H1 (cell line): ENCODE measurements at regions not wholly inside any gene's neighbourhood (a gene's known extent, or its start where the extent isn't known, plus 50 kb on each side); places are given as distances from the start of the nearest gene placed in this dataset.

Experiments
- EP300 ChIP-seq, 2 experiments: IDR thresholded peaks; 1 replicate in 1 of 2; 2 replicates in 1 of 2; pipeline ENCODE4 v1.6.1; 2011 to 2012; ENCODE audit warnings: low read depth in 2 of 2, low read length in 2 of 2, mild to moderate bottlenecking in 2 of 2, borderline replicate concordance in 1 of 2, inconsistent platforms in 1 of 2, moderate library complexity in 1 of 2
- MAFK ChIP-seq: IDR thresholded peaks from 2 replicates; pipeline ENCODE4 v1.6.1; 2012; ENCODE audit warnings: low read depth, mild to moderate bottlenecking, improper control_type of control experiment, low read length
- SIN3A ChIP-seq, 2 experiments: IDR thresholded peaks in 1 of 2; conservative IDR thresholded peaks in 1 of 2; 2 replicates each; pipeline ENCODE4 v1.6.1; 2011 to 2012; ENCODE audit warnings: low read length in 2 of 2, improper control_type of control experiment in 1 of 2, low read depth in 1 of 2, mild to moderate bottlenecking in 1 of 2

DNA sequence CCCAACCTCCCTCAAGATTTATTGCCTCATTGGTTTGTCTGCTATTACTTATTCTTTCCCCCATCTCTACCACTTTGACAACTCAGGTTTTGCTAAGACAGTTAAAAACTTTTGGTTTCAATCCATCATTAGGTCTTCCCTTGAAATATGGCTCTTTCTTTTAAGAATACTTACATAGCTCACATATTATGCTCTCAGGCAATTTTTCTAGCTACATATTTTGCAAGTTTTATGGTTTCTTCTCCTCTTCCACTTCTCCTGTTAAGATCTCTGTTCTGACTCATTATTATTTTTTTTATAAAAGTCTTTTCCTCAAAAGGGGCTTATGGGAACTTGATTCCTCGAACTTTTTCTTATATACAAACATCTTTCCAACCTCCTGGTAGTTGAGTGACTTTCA is 192.4 kb upstream of the MPPED2 start (continued):
- TF ChIP-seq MAFK (no peak), EP300 (IDR thresholded peaks at IDR 0.05; ENCODE audit: borderline replicate concordance in 1 of 2, low read depth in 2 of 2, low read length in 2 of 2) (no peak), SIN3A (conservative IDR thresholded peaks at IDR 0.05 in 1 of 2, IDR thresholded peaks at IDR 0.05 in 1 of 2; ENCODE audit: low read depth in 1 of 2, low read length in 2 of 2) (no peak)
